HS-27A (cell line): ENCODE measurements at regions not wholly inside any gene's neighbourhood (a gene's known extent, or its start where the extent isn't known, plus 50 kb on each side); places are given as distances from the start of the nearest gene placed in this dataset.
"Not testable (repeated sequence)": the region's sequence is repeated elsewhere in the genome, so short reads cannot be mapped to it uniquely, and the experiment has no call there.

ENCODE experiments used
- DNase-seq: peaks from one replicate; pipeline ENCODE4 v3.0.0-alpha.2; 2012; ENCODE audit warnings: low read depth, missing footprints

DNA sequence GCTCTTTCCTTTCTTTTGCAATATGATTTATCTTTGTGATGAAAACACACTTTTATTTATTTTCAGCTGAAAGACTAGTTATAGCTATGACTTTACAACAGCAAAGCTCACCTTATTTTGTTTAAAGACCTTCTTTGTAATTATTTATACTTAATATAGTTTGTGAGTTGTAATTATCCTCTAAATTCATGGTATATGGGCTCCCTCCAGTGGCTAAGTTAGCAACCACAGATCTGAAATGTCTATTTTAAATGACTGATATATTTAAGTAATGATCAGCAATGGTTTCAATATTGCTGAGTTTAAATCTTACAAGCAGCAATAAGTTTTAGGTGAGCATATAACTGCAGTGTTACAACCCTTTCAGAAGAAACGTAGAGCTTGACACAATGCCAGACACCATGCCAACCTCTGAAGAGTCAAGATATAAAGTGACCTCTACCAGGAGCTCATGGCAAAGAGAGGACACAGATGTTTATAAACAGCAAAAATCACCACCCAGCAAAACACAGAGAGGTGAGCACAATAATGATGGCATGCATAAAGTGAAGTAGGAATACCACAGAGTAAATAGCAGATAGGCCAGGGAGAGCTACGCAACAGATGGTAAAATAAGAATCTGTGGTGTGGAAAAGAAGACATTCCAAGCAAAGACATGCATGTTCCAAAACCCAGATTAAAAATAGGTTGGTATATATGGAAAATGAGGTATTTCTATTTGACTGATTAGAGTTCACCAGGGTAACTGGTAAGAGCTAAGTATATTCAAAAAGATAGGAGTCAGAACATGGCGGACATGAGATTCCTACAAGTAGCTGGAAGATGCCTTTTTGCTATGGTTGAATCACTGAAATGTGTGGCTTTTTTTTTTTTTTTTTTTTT, 143.7 kb upstream of the ZNF385D start:
- DNase-seq: no peak

DNA sequence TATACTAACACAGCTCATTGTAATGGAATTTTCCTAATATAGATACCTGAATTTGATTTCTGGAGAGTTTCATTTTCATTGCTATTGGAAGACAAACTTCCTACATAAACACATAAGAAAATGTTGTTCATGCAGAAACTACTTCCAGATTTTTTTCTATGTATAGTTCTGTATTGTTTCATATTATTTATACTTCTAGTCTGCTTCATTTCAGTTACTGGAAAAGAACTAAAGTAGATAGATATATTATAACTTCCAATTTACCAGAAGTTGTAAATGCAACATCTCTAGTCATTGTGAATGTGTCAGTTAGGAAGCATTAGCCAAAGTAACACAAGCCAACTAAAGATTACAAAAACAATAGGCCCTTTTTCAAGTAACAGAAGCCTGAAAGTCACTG, 147.3 kb upstream of the ZNF385D start:
- DNase-seq: no peak

DNA sequence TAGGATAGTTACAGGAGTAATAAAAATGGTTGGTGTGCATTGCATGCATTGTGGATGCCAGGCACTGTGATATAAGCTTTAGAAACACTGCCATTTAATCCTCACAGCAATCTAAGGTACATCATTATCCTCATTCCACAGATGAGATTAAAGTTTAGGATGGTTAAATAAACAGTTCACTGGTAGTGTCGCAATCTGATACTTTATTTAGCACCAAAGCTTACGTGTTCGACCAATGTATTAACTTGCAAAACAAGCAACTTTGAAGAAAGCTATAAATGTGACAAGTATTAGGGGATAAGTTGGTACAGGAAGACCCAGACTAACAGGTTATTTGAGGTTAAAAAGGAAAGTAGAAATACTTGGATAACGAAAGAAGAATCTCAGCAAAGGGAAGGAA, 150.5 kb upstream of the ZNF385D start:
- no peak for DNase-seq

DNA sequence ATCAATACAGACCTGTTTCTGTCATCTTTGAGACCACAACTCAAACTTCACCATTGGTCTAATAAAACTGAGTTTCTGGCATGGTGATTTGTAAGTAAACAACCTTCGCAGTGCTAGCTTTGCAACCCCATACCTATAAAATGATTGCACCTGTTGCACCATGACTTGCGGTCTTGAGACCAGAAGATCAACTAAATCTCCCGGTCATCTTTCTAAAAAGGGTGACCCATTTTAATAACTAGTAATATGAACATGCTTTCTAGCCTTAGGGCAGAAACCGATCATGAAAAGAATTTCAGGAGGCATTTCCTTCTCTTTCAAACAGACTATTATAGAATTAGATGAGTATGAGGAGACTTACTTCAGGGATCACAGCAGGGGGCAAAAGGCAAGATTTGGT, 151.9 kb upstream of the ZNF385D start:
- DNase-seq: no peak

DNA sequence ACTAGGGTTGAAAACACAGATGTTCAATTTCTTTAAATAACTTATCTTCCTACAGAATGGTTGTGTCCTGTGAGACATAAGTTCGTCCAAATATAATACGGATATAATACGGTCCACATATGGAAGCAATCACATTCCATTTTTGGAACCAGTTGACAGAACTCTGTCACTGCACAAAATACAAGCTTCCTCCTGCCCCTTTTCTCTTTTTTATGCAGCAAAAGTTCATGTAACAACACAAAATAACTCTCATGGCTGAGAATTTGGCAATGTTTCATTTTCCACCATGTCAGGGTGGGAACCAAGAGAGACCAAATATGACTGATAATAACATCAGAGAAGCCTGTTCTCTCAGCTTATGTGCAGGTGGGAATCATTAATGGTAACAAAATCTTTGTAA, 158.1 kb upstream of the ZNF385D start:
- DNase-seq: no peak

DNA sequence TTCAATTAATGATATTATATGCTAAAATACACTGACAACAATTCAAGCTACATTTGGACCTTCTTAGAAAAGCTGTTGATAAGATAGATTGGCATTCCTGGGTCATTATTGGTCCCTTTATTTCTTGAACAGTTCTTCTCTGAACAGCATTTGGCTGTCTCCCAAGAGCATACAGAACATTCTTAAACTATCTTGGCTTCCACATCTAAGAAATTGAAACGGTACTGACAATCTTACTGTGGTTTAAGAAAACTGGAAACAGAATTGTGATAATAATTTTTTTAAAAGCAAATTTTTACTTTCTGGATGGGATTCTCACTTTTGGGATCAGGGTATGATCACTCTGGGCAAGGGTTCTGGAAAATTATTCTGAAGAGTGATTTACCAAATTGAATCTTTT, 161.7 kb upstream of the ZNF385D start:
- DNase-seq: no peak

DNA sequence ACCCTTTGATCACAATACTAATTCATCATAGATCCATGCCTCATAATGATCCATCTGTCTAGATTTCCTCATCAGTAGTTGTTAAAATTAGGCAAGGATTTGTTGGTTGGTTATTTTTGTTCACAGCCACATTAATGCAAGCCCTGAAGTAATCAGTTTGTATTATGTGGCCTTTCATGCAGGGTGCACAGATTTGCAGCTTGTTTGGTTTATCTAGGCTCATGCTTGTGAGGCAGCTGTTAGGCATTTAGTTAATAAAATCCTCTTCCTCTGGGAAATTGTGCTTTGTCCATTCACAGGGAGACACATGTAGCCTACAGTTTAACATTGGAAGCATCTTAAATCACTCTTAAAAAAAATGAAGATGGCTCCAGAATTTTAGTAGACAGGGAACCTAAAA, 162.8 kb upstream of the ZNF385D start:
- no peak for DNase-seq

DNA sequence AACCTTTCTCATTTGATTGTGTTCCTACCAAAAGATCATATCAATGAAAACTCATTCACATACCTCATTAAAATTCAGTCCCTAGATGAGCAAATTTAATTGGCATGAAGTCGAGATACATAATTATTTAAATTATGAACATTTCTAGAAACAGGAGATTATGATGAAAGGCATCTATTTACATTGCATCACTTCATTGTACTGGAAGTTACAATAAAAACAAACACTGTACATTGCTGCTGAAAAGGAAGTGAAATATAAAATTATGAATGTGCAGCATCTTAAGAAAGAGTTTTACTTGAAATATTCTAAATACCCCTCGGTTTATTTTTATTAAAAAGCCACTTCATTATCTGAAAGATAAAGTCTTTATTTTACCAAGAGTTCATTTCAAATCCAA, 163.4 kb upstream of the ZNF385D start:
- no peak for DNase-seq

DNA sequence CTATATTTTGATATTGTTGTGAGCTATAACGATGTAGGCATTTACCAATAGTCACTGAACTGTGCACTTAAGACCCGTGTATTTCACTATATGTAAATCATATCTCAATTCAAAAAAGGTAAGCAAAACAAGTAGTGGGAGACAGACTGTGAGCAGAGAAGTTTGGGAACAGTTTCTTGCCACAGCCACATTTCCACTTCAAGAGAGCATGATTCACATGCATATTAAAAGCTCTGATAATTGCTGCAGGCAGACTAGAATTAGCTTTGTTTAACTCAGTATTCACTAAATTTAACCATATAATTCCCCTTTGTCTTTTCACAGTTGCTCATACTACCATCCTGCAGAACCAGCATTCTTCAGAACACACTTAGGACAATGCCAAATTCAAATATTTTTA, 168.4 kb upstream of the ZNF385D start:
- no peak for DNase-seq

- peak; percentile 57 for DNase-seq
These were observed 169.4 kb upstream of the ZNF385D start for GRCh38 chr3:21920421-21920861.

GRCh38 chr3:21923156-21923555, 172.1 kb upstream of the ZNF385D start:
- not testable (repeated sequence) for DNase-seq

- DNase-seq: no peak
These were observed 176.3 kb upstream of the ZNF385D start for GRCh38 chr3:21927261-21927660.

GRCh38 chr3:21934591-21934990, 183.6 kb upstream of the ZNF385D start:
- no peak for DNase-seq

- DNase-seq: no peak
These were observed 185.2 kb upstream of the ZNF385D start for GRCh38 chr3:21936207-21936606.

GRCh38 chr3:21938267-21938681, 187.3 kb upstream of the ZNF385D start:
- DNase-seq: no peak

DNA sequence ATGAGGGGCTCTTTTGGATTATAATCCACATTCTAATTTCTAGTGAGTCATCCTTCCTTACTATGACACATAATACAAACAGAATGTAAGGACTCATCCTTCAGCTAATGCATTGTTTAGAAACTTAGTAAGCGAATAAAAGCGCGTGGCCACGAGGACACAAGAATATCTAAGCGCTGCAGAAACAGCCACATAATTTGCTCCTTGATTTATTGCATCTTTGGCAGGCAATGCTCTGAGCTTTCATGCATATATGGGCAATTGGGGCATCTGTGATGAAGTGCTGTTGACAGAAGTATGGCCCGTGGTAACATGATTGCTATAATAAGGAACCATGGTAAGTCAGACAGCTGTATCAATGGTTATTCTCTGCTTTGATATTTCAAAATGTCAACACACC, 191.3 kb upstream of the ZNF385D start:
- DNase-seq: peak; percentile 80

- DNase-seq: no peak
These were observed 193.2 kb upstream of the ZNF385D start for GRCh38 chr3:21944251-21944650.

GRCh38 chr3:21952856-21953255, 201.8 kb upstream of the ZNF385D start:
- DNase-seq: no peak

DNA sequence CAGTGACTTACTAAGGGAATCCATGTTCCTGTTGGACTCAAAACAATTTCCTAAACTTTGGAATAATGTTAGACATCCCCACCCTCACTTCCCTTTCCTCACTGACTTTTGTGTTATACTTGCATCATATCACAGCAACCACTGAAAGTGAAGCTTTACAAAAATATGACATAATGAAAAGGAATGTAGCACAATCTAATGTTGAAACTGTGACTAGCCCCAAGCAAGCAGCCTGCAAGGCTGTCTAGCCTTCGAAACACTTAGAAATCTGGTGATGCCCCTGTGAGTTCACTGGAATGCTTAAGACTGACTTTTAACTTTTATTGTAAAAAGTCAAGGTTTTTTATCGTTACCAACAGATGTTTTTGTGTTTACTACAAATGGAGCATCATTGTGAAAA, 203.7 kb upstream of the ZNF385D start:
- DNase-seq: peak; percentile 45

DNA sequence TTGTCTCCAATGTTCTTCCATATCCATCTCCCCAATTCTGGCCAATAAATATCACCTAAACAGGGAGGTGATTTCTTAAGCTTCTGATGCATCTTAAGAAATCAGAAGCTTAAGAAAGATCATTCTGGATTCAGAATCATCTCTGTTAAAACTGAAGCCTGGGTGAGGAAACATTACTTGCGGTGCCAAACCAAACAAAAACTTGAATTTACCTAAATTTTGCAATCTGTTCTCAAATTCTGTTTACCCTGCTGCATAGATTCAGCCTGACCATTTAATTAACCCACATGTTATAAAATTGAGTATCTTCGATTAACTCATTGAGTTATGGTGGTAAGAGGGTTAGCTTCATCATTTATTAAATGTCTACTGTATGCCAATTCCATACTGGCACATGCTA, 204.4 kb upstream of the ZNF385D start:
- DNase-seq: no peak

- no peak for DNase-seq
These were observed 209.0 kb upstream of the ZNF385D start for GRCh38 chr3:21960033-21960432.

GRCh38 chr3:21962456-21962855, 211.4 kb upstream of the ZNF385D start:
- DNase-seq: peak; percentile 66

- not testable (repeated sequence) for DNase-seq
These were observed 215.4 kb upstream of the ZNF385D start for GRCh38 chr3:21966457-21966856.

DNA sequence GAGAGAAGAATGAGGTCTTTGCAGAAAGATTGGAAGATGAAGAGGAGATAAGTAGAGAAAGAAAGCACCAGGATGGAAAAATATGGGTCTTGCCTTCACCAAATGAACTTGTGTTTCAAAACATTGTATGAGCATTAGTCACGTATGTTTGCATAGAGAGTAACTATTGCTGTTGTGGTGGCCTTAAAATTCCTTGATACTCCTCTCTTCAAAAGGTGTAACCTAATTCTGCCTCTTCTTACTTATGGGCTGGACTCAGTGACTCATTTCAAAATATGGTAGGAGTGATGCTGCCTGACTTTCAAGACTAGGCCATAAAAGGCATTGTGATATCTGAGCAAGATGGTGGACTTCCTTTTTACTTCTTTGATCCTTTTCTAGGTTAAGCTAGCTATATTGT, 228.7 kb upstream of the ZNF385D start:
- peak; percentile 78 for DNase-seq
